22Rv1 (cell line): ENCODE measurements at regions not wholly inside any gene's neighbourhood (a gene's known extent, or its start where the extent isn't known, plus 50 kb on each side); places are given as distances from the start of the nearest gene placed in this dataset.

Experiments
- H3K27ac ChIP-seq: fragments of 450-650 bp; 2 replicates; pipeline ENCODE4 v1.5.1; 2017
- ZFX ChIP-seq: fragments of 450-650 bp; IDR thresholded peaks from 2 replicates; pipeline ENCODE4 v1.6.1; 2017; ENCODE audit warnings: antibody characterized with exemption, borderline replicate concordance
- TF ChIP-seq, protein P1 (sequence below): fragments of 450-650 bp; IDR thresholded peaks from 2 replicates; pipeline ENCODE4 v1.5.1; 2017; ENCODE audit warnings: mild to moderate bottlenecking

- H3K27ac ChIP-seq = no peak overlapping the region
Measured at GRCh38 chr2:8154270-8154669, 527.6 kb upstream of the ID2 start.

DNA sequence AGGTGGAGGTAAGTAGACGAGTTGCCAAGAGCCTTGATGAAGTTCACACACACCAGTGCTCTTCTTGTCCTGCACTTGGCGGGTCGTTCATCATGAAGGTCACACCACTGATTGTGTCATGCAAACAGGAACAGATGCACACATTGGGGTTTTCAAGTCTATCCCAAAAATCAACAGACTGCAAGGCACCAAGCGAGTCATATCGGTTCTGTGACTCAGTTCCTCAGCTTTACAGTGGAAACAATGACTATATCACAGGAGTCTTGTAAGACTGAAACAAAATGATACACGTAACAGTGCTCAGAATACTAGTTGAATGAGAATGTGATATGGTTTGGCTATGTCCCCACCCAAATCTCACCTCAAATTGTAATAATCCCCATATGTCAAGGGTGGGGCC, 526.9 kb upstream of the ID2 start:
- no peak for TF ChIP-seq ZFX
- TF ChIP-seq, protein P1, sequence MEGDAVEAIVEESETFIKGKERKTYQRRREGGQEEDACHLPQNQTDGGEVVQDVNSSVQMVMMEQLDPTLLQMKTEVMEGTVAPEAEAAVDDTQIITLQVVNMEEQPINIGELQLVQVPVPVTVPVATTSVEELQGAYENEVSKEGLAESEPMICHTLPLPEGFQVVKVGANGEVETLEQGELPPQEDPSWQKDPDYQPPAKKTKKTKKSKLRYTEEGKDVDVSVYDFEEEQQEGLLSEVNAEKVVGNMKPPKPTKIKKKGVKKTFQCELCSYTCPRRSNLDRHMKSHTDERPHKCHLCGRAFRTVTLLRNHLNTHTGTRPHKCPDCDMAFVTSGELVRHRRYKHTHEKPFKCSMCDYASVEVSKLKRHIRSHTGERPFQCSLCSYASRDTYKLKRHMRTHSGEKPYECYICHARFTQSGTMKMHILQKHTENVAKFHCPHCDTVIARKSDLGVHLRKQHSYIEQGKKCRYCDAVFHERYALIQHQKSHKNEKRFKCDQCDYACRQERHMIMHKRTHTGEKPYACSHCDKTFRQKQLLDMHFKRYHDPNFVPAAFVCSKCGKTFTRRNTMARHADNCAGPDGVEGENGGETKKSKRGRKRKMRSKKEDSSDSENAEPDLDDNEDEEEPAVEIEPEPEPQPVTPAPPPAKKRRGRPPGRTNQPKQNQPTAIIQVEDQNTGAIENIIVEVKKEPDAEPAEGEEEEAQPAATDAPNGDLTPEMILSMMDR = no peak

More at GRCh38 chr2:8154270-8154669, 527.6 kb upstream of the ID2 start:
- TF ChIP-seq, protein P1 = no peak
- TF ChIP-seq ZFX = no peak

DNA sequence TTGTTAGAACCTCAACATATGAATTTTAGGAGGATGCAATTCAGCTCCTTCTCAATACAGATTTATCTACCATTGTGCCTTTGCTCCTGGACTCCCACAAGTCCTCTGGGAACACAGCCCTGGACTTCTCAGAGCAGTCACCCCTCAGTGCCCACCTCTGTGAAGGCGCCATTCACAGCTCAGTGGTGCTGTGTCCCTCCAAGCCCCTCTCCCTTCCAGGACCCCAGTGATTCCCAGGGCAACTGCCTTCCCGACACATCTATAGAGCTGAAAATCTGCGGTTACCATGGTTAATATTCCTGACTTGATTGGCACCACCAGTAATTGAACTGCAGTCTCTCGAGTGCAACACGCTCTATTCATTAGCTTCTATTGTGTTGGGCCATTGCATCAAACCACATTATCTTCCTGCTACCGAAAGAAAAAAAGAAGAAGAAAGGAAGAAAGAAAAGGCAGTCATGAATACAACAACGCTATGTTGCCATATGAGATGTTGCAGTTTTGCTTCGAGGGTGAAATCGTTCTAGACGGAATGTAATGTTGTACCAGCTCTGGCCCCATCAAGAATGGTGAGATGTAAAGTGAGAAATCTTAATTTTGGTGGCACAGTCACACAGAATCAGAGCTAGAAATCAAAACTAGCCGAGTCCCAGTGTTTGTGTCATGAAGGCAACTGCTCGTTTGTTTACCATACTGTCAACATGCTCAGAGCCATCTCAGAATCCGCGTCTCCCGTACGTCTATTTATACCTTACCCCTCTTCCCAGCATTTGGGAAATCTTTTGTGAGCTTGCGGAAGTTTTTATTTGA, 524.0 kb upstream of the ID2 start:
- no peak overlapping the region for H3K27ac ChIP-seq
- TF ChIP-seq, protein P1 = no peak
- TF ChIP-seq ZFX = no peak

More for the DNA sequence above, 526.9 kb upstream of the ID2 start:
- no peak overlapping the region for H3K27ac ChIP-seq

DNA sequence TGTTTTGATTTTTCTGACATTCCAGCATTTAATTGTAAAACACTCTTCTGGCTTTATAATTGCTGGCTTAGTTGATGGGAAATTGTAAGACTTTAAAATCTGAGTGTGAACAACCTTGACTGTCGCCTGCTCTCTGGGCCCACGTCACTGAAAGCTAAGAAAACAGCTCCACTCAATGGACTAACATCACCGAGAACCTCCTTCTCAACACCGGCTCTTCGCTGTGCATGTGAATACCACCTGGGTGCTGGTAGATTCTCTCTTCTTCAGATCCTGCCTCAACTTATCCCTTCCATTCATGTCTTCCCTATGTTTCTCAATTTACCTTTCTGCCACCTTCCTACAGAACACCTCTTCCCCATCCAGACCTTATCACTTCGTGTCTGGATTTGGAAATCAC, 523.1 kb upstream of the ID2 start:
- TF ChIP-seq ZFX = no peak
- TF ChIP-seq, protein P1 = no peak
- no peak overlapping the region for H3K27ac ChIP-seq

GRCh38 chr2:8159211-8159965, 522.5 kb upstream of the ID2 start:
- H3K27ac ChIP-seq = no peak overlapping the region
- no peak for TF ChIP-seq ZFX
- TF ChIP-seq, protein P1 = no peak

DNA sequence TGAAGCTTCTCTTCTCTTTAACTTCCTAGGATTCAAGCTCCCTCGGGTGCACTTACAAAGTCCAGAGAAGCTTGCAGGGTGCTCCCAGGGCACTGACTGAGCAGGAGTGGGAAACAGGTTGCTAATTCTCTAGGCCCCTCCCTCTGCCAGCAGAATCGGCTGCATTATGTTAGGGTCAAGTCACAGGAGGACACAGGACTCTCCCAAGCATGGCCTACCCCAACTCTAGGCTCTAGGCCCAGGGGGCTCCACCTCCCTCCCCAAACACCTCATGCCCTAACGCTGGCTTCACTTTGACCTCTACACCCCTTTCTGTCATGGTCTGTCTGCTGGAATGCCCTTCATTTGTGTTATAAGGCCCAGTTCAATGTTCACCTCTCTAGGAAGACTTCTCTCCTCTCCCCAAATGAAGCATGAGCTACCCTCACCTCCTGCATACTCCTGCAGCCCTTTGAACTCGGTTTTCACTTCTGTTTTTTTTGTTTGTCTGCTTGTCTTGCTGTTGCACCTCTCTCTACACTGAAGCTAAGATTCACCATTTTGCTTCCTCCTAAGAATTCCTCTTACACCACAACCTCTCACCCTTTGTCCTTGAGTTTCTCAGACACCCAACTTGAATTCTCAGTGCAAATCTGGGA, 521.8 kb upstream of the ID2 start:
- no peak overlapping the region for H3K27ac ChIP-seq
- no peak for TF ChIP-seq ZFX
- TF ChIP-seq, protein P1 = no peak
